ENCODE measurements at regions not wholly inside any gene's neighbourhood (a gene's known extent, or its start where the extent isn't known, plus 50 kb on each side); places are given as distances from the start of the nearest gene placed in this dataset.

DNA sequence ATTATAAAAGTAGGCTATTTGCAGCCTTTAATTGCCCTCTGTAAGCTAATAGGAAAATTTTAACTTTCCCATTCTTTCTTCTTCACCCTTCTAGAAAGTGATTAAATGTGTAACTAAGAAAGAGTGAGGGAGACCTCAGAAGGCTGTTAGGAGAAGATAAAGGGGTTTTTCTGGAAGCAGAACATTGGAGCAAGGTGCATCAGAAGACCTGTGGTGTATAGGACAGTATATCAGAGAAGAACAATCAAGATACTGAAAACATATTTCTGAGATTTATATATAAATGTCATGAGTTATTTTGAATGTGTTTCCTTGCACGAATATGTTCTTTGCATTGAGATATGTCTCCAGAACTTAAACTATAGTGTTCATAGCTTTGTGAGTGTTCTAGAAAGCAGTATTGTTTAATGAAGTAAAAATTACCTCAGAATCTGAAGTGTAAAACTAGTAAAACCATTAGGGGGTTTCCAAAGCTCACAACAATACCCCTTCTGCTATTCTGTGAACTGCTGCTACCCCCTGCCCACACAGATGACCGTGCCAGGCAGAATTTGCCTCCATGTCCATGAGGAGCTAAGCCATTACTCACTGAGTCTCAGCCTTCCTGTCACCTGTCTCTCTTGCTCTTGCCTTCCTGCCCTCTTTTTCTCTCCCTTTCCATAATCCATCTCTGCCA lies 537.9 kb downstream of the EPHA4 start:
- H3K4me3 ChIP-seq (ENCODE audit: low read depth, low read length): no peak overlapping the region
- no peak for DNase-seq (ENCODE audit: low read depth)
- TF ChIP-seq, protein P1, sequence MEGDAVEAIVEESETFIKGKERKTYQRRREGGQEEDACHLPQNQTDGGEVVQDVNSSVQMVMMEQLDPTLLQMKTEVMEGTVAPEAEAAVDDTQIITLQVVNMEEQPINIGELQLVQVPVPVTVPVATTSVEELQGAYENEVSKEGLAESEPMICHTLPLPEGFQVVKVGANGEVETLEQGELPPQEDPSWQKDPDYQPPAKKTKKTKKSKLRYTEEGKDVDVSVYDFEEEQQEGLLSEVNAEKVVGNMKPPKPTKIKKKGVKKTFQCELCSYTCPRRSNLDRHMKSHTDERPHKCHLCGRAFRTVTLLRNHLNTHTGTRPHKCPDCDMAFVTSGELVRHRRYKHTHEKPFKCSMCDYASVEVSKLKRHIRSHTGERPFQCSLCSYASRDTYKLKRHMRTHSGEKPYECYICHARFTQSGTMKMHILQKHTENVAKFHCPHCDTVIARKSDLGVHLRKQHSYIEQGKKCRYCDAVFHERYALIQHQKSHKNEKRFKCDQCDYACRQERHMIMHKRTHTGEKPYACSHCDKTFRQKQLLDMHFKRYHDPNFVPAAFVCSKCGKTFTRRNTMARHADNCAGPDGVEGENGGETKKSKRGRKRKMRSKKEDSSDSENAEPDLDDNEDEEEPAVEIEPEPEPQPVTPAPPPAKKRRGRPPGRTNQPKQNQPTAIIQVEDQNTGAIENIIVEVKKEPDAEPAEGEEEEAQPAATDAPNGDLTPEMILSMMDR (conservative IDR thresholded peaks at IDR 0.05; ENCODE audit: low read depth, low read length): no peak

- H3K4me3 ChIP-seq (ENCODE audit: low read depth, low read length): no peak overlapping the region
- TF ChIP-seq, protein P1 (conservative IDR thresholded peaks at IDR 0.05; ENCODE audit: low read depth, low read length): no peak
- DNase-seq (ENCODE audit: low read depth): no peak
Observed at GRCh38 chr2:221034973-221035372, 537.1 kb downstream of the EPHA4 start.

DNA sequence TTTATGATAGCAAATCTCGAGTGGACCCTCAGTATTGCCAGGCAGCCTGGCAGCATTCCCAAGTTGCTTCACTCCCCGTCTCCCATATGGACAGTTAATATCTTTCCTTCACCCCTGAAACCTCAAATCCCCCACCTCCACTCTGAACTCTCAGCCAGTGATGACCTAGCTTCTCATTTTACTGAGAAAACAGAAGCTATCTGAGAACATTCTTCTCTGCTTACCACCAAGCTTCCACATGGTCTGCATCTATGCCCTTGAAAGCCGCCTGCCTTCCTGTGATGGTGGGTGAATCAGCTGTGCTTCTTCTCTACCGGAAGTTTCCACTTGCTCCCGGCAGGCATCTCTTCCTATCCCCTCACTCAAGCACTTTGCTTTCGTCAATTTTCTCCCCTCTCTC lies 529.2 kb downstream of the EPHA4 start:
- peak; percentile 21 for DNase-seq (ENCODE audit: low read depth)
- H3K4me3 ChIP-seq (ENCODE audit: low read depth, low read length): no peak overlapping the region
- TF ChIP-seq, protein P1 (conservative IDR thresholded peaks at IDR 0.05; ENCODE audit: low read depth, low read length): no peak

DNA sequence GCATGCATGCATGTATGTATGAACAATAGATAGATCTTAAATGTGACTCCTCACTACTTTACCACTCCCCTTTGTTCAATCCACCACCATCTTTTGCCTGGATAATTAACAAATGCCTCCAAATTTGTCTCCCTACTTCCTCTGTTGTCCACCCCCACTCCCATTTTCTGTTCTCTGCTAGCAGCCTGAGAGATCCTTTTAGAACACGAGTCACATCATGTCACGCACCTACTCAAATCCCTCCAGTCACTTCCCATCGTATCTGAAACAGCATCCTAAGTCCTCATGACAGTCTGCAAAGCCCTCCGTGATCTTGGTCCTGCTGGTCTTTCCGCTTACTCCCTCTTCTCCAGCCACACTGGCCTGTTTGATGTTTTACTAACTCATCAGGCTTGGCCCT lies 527.3 kb downstream of the EPHA4 start:
- TF ChIP-seq, protein P1 (conservative IDR thresholded peaks at IDR 0.05; ENCODE audit: low read depth, low read length): no peak
- no peak overlapping the region for H3K4me3 ChIP-seq (ENCODE audit: low read depth, low read length)
- DNase-seq (ENCODE audit: low read depth): no peak

DNA sequence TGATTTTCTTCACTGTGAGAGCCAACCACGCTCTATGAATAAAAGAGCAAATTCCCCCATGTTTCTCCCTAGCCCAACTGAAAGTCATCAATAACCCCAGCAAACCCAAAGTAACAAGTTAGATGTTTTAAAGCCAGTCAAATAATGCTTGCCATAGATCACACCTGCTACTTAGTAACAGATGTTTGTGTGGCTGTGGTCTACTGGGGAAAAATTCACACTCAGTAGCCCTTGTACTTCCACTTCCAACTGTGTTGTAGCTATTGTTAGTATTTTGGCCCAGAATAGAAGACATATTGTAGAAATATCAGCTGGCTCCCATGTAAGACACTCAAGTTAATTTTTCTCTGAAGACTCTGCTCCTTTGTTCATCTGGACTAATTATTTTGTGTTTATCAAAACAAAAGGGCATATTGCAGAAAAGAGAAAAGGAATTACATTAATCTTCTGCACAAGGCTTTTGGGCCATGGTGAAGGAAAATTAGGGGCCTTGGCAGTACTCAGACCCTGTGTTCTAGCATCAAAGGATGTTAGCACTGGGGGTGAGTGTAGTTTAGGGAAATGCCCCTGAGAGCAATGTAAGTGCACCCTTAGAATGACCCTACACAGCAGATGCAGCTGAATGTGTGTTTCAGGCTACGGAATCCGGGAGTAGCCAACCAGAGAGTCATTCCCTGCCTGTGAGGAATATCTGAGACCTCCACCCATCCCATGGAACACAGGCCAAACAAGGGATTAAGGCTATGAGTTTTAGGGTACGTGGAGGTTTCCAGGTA lies 521.9 kb downstream of the EPHA4 start:
- TF ChIP-seq, protein P1 (conservative IDR thresholded peaks at IDR 0.05; ENCODE audit: low read depth, low read length): no peak
- DNase-seq (ENCODE audit: low read depth): no peak
- H3K4me3 ChIP-seq (ENCODE audit: low read depth, low read length): no peak overlapping the region

- TF ChIP-seq, protein P1 (conservative IDR thresholded peaks at IDR 0.05; ENCODE audit: low read depth, low read length): no peak
- DNase-seq (ENCODE audit: low read depth): no peak
Observed at GRCh38 chr2:221051162-221051561, 520.9 kb downstream of the EPHA4 start.

More at GRCh38 chr2:221051162-221051561, 520.9 kb downstream of the EPHA4 start:
- no peak overlapping the region for H3K4me3 ChIP-seq (ENCODE audit: low read depth, low read length)

Measured in choroid plexus epithelial cell (primary cell).